ENCODE measurements at regions not wholly inside any gene's neighbourhood (a gene's known extent, or its start where the extent isn't known, plus 50 kb on each side); places are given as distances from the start of the nearest gene placed in this dataset.

GRCh38 chr5:125210242-125210947 is 464.0 kb upstream of the ZNF608 start:
- intact Hi-C loops (cut with DNase I, micrococcal nuclease), result no loop called here
- CTCF ChIA-PET, result no interaction called here
- no peaks in the 10 kb centered on the region for H3K36me3 ChIP-seq (ENCODE audit: insufficient read depth, low read length)
- DNase-seq (no peak), ATAC-seq (ENCODE audit: poor library complexity) (no peak)
- Mint-ChIP-seq H3K27ac (no peak overlapping the region), H3K4me3 (no peak overlapping the region), H3K27me3 (no peaks in the 10 kb centered on the region), H3K4me1 (ENCODE audit: low read depth) (no peaks in the 10 kb centered on the region), H3K36me3 (ENCODE audit: low read depth) (no peaks in the 10 kb centered on the region), H3K9me3 (peaks cover 3% of the 10 kb centered on the region)
- no peak overlapping the region for H3K4me3 ChIP-seq (ENCODE audit: low read length)
- no peak overlapping the region for H3K27ac ChIP-seq (ENCODE audit: low read depth in 1 of 2, low read length in 2 of 2)
- H3K27me3 ChIP-seq (ENCODE audit: control insufficient read depth in 1 of 2, insufficient read depth in 2 of 2, low read length in 2 of 2), result no peaks in the 10 kb centered on the region
- TF ChIP-seq CTCF (IDR thresholded peaks at IDR 0.05), result no peak
- no peaks in the 10 kb centered on the region for H3K9me3 ChIP-seq (ENCODE audit: control insufficient read depth in 1 of 2, insufficient read depth in 1 of 2, low read length in 2 of 2)
- POLR2A ChIA-PET, result no interaction called here
- H3K4me1 ChIP-seq (ENCODE audit: insufficient read depth, low read length), result no peaks in the 10 kb centered on the region

- POLR2A ChIA-PET, result no interaction called here
- Mint-ChIP-seq H3K4me3 (no peak overlapping the region), H3K27ac (no peak overlapping the region), H3K27me3 (no peaks in the 10 kb centered on the region), H3K9me3 (peaks cover 5% of the 10 kb centered on the region), H3K36me3 (ENCODE audit: low read depth) (no peaks in the 10 kb centered on the region), H3K4me1 (ENCODE audit: low read depth) (no peaks in the 10 kb centered on the region)
- no peaks in the 10 kb centered on the region for H3K27me3 ChIP-seq (ENCODE audit: control insufficient read depth in 1 of 2, insufficient read depth in 2 of 2, low read length in 2 of 2)
- intact Hi-C loops (cut with DNase I, micrococcal nuclease), result no loop called here
- no peak for DNase-seq
- no peaks in the 10 kb centered on the region for H3K36me3 ChIP-seq (ENCODE audit: insufficient read depth, low read length)
- no peak for TF ChIP-seq CTCF (IDR thresholded peaks at IDR 0.05)
- no peak for ATAC-seq (ENCODE audit: poor library complexity)
- no peaks in the 10 kb centered on the region for H3K9me3 ChIP-seq (ENCODE audit: control insufficient read depth in 1 of 2, insufficient read depth in 1 of 2, low read length in 2 of 2)
- no peak overlapping the region for H3K27ac ChIP-seq (ENCODE audit: low read depth in 1 of 2, low read length in 2 of 2)
- no peaks in the 10 kb centered on the region for H3K4me1 ChIP-seq (ENCODE audit: insufficient read depth, low read length)
- CTCF ChIA-PET, result no interaction called here
- no peak overlapping the region for H3K4me3 ChIP-seq (ENCODE audit: low read length)
These were observed 467.6 kb upstream of the ZNF608 start for GRCh38 chr5:125214080-125214479.

DNA sequence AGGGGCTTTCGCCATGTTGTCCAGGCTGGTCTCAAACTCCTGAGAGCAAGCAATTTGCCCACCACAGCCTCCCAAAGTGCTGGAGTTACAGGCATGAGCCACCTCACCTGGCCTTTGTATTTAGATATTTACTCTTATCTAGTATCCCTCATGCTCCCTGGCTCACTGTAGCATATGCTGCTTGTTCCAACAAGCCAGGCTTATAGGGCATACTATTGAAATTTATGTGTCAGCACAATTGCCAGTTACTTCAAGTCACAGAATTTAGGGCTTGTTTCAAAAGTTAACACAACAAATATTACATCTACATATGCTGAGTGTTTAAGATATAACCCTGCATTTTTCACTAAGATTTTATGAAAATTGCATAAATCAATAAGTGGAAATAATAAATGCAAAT is 469.2 kb upstream of the ZNF608 start:
- no peaks in the 10 kb centered on the region for H3K9me3 ChIP-seq (ENCODE audit: control insufficient read depth in 1 of 2, insufficient read depth in 1 of 2, low read length in 2 of 2)
- H3K27ac ChIP-seq (ENCODE audit: low read depth in 1 of 2, low read length in 2 of 2), result no peak overlapping the region
- DNase-seq (no peak), ATAC-seq (ENCODE audit: poor library complexity) (no peak)
- no peak for TF ChIP-seq CTCF (IDR thresholded peaks at IDR 0.05)
- no peaks in the 10 kb centered on the region for H3K27me3 Mint-ChIP-seq
- H3K4me1 ChIP-seq (ENCODE audit: insufficient read depth, low read length), result no peaks in the 10 kb centered on the region
- H3K27me3 ChIP-seq (ENCODE audit: control insufficient read depth in 1 of 2, insufficient read depth in 2 of 2, low read length in 2 of 2), result no peaks in the 10 kb centered on the region
- POLR2A ChIA-PET, result no interaction called here
- CTCF ChIA-PET, result no interaction called here
- H3K36me3 ChIP-seq (ENCODE audit: insufficient read depth, low read length), result no peaks in the 10 kb centered on the region
- H3K4me1 Mint-ChIP-seq (ENCODE audit: low read depth), result no peaks in the 10 kb centered on the region
- H3K9me3 Mint-ChIP-seq, result peaks cover 5% of the 10 kb centered on the region
- H3K27ac Mint-ChIP-seq, result no peak overlapping the region
- intact Hi-C loops (cut with DNase I, micrococcal nuclease), result no loop called here
- no peak overlapping the region for H3K4me3 ChIP-seq (ENCODE audit: low read length)
- no peaks in the 10 kb centered on the region for H3K36me3 Mint-ChIP-seq (ENCODE audit: low read depth)
- H3K4me3 Mint-ChIP-seq, result no peak overlapping the region

All from CD4-positive, alpha-beta T cell (primary cell).